NCI-H2081 (cell line): ENCODE measurements at regions not wholly inside any gene's neighbourhood (a gene's known extent, or its start where the extent isn't known, plus 50 kb on each side); places are given as distances from the start of the nearest gene placed in this dataset.
"Not testable (repeated sequence)": the region's sequence is repeated elsewhere in the genome, so short reads cannot be mapped to it uniquely, and the experiment has no call there.

Experiments
- DNase-seq, 2 experiments: peaks; one replicate each; lab custom pipeline; 2025; lab: John Stamatoyannopoulos, UW

GRCh38 chr14:106396999-106397398, 870.6 kb downstream of the TMEM121 start:
- no peak for DNase-seq

- not testable (repeated sequence) for DNase-seq
Measured at GRCh38 chr14:106398931-106399331, 872.5 kb downstream of the TMEM121 start.

- DNase-seq, result not testable (repeated sequence)
Measured at GRCh38 chr14:106401316-106401715, 874.9 kb downstream of the TMEM121 start.

GRCh38 chr14:106410229-106410628, 883.8 kb downstream of the TMEM121 start:
- not testable (repeated sequence) for DNase-seq

GRCh38 chr14:106414464-106414863, 888.1 kb downstream of the TMEM121 start:
- no peak for DNase-seq

- DNase-seq, result no peak
Measured at GRCh38 chr14:106417224-106418049, 891.1 kb downstream of the TMEM121 start.

- no peak for DNase-seq
Measured at GRCh38 chr14:106419376-106419965, 893.1 kb downstream of the TMEM121 start.

- not testable (repeated sequence) for DNase-seq
Measured at GRCh38 chr14:106421431-106422033, 895.1 kb downstream of the TMEM121 start.

- no peak for DNase-seq
Measured at GRCh38 chr14:106422066-106422465, 895.7 kb downstream of the TMEM121 start.

- DNase-seq, result not testable (repeated sequence)
Measured at GRCh38 chr14:106425150-106425549, 898.8 kb downstream of the TMEM121 start.

GRCh38 chr14:106436310-106436905, 910.0 kb downstream of the TMEM121 start:
- DNase-seq, result peak; percentile 18 to 23

- no peak for DNase-seq
Measured at GRCh38 chr14:106442857-106443256, 916.5 kb downstream of the TMEM121 start.

GRCh38 chr14:106455026-106455425, 928.6 kb downstream of the TMEM121 start:
- DNase-seq, result no peak

GRCh38 chr14:106459971-106460730, 933.8 kb downstream of the TMEM121 start:
- DNase-seq, result no peak

GRCh38 chr14:106460916-106461315, 934.5 kb downstream of the TMEM121 start:
- DNase-seq, result no peak

GRCh38 chr14:106466483-106466882, 940.1 kb downstream of the TMEM121 start:
- not testable (repeated sequence) for DNase-seq

GRCh38 chr14:106468869-106469268, 942.5 kb downstream of the TMEM121 start:
- DNase-seq, result not testable (repeated sequence)

- DNase-seq, result not testable (repeated sequence)
Measured at GRCh38 chr14:106470028-106470427, 943.6 kb downstream of the TMEM121 start.

- DNase-seq, result not testable (repeated sequence)
Measured at GRCh38 chr14:106474261-106475028, 948.1 kb downstream of the TMEM121 start.

- not testable (repeated sequence) for DNase-seq
Measured at GRCh38 chr14:106475214-106475613, 948.8 kb downstream of the TMEM121 start.

GRCh38 chr14:106477600-106477999, 951.2 kb downstream of the TMEM121 start:
- not testable (repeated sequence) for DNase-seq
